ENCODE measurements at regions not wholly inside any gene's neighbourhood (a gene's known extent, or its start where the extent isn't known, plus 50 kb on each side); places are given as distances from the start of the nearest gene placed in this dataset.
"Not testable (repeated sequence)": the region's sequence is repeated elsewhere in the genome, so short reads cannot be mapped to it uniquely, and the experiment has no call there.

DNA sequence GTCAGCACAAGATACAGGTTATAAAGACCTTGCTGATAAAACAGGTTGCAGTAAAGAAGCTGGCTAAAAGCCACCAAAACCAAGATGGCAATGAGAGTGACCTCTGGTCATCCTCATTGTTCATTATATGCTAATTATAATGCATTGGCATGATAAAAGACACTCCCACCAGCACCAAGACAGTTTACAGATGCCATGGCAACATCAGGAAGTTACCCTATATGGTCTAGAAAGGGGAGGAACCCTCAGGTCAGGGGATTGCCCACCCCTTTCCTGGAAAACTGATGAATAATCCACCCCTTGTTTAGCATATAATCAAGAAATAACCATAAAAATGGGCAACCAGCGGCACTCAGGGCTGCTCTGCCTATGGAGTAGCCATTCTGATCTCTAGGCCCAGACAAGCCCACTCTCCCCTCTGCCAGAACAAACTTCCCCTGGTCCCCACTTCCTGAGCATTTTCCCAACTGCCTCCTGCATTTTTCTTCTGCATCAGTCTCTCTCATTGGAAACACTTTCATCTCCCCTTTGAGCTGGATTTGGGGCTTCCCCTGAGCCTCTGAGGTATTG, 215.3 kb upstream of the SDK2 start:
- DNase-seq, result not testable (repeated sequence)

DNA sequence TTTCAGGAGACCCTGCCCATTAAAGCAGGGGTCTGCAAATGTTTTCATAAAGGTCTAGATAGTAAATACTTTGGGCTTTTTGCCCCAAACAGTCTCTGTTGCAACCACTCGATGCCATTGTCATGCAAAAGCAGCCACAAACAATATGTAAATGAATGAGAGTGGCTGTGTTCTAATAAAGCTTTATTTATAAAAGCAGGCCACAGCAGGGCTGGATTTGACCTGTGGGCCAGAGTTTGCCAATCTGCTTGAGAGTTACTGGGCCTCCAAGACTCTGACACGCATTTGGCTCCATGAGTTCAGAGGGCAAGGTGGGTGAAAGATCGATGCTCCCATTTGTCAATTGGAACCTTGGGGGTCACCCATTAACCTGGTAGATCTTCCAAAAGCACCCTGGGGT, 217.3 kb upstream of the SDK2 start:
- DNase-seq, result no peak

DNA sequence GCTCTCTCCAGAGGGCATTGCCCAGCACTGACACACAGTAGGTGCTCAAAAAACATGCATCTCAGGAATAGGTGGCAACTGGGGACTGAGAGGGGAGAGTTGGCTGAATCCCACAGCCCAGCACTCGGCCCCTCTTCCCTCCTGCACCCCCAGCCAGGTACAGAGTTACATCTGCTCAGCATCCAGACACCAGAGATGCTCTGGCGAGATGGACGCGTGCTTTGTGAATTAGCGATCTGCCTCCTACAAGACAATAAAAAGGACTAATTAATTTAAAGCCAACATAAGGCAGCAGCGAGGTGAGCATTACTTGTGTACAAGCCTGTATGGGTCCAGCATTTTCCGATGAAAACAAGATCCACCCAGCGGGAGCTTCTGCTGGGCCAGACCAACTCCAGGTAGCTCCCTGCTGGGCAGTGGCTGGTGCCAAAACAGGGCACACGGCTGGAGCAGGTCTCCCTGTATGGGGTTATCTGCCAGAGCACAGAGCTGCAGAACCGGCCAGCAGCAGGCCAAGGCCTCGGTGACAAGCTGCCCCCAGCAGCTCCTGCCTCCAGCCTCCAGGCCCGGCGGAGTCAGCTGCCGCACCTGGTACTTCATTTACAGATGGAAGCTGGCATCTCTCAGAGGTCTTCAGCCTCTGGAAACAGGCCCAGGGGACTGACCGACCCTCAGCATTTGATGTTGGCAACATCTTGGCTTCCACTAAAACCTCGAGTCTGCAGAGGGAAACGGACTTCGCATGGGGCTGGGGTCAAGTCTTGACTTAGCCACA, 219.7 kb upstream of the SDK2 start:
- DNase-seq, result no peak

DNA sequence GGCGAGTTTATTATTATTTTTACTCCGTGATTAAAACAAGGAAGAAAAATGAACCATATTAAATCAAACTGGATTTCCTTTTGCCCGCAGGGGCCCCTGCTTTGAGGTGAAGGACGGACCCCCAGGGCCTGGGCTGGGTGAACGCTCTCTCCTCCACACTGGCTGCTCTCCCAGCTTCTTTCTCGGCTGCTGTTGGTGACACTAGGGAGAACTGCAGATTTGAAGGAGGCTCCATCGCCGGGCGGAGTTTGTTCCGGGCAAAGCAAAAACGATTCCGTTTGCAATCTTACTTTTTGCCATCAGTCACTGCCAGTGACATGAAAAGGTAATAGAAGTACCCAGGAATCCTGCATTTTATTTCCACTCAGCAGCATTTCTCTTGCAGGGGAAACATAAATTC, 221.6 kb upstream of the SDK2 start:
- no peak for DNase-seq

DNA sequence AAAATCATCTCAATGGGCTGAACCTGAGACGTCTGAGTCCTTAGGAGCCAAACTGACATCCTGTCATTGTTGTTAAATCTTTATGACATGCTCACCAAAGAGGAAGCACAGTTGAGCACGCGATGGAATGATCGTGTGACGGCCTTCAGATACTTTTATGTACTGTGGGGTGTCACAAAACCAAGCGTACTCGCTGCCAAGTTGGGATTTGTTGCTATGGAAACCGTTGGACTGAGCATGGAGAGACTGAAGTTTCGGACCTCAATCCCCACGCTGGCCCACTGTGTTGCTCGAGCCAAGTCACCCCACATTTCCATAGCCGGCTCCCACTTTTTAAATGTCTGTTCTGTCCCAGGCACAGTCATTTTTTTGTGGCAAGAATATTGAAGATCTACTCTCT, 222.8 kb upstream of the SDK2 start:
- DNase-seq, result no peak

DNA sequence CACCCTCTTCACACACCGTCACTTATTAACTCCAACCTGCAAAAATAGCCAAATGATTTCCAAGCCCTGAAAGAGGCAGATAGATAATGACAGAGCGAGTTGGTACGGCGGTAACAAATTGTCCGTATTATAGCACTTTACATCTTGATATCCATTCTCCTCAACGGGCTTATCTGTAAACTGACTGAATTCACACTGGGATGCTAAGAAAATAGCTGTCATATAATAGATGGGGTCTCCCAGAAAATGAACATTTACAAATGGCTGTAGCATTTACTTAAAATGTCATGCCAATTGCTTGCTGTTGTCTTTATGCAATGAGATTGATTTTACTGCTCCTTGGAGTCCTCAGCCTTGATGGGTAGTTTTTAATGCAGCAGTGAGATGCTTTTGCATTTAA, 225.8 kb upstream of the SDK2 start:
- DNase-seq, result no peak

DNA sequence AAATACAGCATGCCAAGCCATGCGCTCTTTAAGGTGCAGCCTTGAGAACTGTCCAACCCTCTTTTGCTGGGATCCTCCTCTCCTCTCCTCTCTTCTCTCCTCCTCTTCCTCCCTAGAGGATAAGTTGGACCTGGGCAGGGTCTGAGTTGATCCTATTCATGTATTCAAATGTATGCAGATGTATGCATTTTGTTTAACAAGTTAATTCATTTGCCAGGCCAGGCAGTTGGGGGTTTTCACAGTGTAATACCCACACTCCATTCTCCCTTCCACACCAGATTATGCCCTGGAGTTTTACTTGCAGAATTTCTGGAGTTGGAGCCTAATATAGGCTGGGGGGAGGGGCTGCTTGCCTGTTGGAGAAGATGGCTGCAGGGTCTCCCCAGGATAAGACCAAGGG, 226.2 kb upstream of the SDK2 start:
- no peak for DNase-seq

DNA sequence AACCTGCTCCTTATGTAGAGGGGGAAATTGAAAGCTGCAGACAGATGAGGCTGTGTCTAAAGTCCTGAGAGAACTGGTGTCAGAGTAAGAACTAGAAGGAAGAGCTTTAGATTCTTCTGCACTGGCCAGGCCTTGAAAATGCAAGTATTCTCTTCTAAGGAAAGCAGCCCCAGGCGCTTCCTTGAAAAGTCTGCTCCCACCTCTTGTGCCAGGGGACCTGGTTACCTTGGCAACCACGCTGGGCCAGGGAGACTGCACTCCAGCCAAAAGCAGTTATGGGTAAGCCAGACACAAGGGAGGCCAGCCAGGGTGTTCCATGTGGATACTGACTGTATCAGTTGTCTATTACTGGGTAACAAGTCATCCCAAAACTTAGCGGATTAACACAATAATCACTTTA, 228.6 kb upstream of the SDK2 start:
- DNase-seq, result no peak

DNA sequence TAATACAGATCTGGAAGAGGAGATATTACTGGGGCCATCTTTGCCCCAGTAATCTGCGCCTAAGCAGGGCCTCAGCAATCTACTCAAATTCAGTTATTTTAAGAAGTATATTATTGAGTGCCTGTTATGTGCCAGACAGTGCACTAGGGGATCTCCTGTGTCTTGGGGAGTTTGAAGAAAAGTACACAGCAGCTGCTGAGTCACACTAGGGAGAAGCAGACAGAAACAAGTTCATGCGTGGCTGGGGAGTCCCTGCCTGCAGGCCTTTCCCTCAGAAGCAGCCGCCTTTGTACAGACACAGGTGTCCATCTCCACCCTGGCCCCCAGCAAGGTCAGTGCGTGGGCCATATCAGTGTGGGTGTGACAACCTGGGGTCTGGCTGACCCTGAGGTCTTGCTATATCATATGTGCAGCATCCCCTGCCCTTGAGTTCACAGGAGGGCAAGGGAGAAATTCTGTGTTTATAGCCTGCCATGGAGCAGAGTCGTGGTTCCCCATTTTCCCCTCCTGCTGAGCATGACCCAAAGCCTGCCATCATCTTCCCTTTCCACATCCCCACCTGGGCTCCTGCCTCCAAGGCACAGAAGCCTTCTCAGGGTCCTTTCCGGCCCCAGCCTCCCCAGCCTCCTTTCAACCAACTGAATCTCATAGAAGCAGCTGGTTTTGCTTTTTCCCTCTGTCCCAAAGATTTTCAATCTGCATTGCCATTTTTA, 229.9 kb upstream of the SDK2 start:
- no peak for DNase-seq

DNA sequence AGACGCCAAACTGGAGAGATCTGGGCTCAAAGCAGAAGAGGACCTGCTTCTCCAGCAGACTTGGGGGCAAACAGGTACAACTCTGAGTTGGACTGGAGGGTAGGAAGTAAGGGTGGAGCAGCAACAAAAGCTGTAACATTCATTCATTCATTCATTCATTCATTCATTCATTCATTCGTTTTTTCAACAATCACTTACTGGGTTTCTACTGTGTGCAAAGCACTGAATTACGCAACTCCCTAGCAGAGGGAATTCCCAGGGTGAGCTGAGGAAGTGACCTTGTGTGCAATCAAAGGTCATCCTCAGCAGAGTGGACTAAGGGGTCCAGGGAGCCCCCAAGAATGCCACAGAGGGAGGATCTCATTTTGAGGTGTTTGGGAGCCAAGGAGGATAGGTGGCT, 231.1 kb upstream of the SDK2 start:
- DNase-seq, result no peak

DNA sequence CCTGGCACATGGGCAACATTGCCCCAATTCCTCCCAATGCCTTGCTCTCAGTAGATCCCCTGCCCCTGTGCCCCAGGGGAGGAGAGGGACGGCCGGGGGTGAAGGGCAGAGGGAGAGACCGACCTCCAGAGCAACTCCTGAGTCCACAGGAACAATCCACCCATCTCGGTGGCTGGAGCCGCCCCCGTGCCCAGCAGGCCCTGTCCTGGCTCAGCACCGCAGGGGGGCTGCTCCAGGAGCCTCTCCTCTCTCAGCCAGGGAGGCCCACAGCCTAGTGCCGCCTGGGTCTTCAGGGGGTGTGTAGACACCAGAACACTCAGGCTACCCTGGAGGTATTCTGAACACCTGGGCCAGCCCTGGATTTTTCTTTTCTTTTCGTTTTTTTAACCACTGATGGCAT, 233.7 kb upstream of the SDK2 start:
- DNase-seq, result no peak

DNA sequence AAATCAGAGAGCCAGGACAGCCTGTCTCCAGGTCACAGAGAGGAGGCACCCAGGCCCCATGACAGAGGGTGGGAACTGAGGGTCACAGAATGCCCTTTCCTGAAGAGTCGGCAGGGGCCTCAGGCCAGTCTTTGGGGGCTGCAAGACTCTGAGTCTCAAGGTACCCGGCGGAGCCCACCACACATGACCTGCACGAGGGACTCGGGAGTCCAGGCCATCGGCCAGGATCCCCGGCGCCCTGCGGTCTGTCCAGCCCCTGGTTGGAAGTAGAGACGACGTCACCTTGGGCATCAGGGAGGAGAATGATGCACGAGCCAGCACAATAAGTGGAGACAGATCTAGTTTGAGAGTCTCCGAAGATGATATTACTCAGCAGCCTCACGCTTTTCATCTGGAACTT, 234.7 kb upstream of the SDK2 start:
- no peak for DNase-seq

DNA sequence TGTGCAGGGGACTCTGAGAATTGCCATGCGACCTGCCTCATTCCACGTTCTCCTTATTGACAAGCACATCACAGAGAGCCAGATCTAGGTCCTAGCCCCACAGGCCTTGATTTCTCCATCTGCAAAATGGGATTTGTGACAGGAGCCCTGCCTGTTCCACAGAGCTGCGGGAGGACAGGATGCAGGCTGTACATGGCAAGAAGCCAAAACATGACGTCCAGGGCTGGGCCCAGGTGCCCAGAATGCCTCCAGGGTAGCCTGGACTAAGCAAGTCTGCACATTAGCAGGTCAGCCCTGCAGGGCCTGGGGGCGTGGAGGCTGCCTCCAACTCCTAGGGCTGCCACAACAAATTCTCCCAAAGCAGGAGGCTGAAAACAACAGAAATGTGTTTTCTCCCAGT, 235.7 kb upstream of the SDK2 start:
- no peak for DNase-seq

DNA sequence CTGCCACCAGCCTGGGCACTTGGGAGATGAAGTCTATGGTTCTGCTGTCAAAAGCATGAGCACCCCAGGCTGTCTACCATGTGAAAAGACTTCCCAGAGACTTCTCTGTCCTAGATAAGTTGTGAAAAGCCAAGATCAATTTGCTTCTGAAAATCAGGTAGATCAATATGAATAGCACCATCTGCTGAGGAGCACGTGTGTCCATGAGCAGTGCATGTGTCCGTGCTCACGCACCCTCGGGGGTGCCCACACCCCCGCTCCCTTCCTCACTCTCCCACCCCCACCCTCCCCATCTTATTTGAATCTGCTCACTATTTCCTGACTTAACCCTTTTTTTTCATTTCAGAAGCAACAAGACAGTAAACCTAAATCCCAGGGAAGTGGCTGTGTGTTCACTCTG, 238.3 kb upstream of the SDK2 start:
- no peak for DNase-seq

DNA sequence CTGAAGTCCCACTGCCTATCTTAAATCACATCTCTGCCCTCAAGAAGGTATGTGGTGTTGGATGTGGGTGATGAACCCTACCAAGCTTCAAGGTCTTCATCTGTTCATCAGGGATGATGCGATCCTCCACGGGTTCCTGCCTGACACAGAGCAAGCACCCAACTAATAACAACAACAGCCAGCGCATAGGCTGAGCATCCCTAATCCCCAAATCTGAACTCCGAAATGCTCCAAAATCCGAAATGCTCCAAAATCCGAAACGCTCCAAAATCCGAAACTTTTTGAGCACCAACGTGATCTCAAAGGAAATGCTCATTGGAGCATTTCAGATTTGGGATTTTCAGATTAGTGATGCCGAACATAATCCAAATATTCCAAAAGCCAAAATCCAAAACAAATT, 238.9 kb upstream of the SDK2 start:
- DNase-seq, result no peak

DNA sequence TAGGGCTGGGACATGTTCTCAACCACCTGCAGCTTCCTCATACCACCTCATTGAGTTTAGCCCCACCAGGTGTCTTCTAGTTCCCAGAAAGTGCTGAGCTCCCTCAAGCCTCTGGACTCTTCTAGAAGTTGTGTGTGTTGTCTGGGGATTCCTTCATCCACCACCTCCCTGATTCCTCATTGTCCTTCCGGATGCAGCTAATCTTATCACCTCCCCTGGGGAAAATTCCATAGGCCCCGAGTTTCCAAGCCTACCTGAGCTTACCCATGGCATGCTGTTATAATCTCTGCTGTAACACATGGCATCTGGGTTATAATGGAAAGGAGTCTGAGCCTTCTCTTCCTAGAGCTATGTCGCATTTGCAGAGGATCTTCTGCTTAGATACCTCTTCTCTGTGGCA, 243.5 kb upstream of the SDK2 start:
- no peak for DNase-seq

DNA sequence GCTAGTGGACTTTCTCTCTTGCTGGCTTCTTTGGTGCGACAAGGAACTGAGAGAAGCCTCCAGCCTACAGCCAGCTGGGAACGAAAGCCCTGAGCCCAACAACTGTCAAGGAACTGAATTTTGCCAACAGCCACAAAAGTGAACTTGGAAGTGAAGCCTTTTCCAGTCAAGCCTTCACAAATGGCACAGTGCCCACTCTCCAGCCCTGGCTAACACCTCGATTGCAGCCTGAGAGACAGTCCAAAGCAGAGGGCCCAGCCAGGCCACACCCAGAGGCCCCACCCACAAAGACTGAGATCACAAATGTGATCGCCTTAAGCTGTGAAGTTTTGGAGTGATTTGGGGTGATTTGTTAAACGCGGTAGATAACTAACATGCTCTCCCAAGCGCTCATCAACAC, 244.6 kb upstream of the SDK2 start:
- DNase-seq, result no peak

DNA sequence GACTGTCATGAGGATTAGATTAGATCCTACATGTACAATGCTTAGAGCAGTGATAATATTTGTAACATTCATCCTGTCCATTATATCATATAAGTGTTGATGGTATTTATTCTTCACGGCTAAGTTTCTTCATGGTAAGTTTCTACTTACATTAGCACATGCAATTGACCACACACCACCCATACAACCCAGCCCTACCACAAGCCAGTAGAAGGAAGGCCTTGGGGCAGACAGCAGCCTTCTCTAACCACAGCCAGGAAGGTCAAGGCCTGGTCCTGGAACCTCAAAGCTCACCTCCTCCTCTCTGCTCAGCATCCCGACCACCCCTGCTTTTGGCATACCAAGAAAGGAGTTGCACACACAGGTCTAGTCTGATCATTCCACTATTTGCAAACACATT, 245.2 kb upstream of the SDK2 start:
- no peak for DNase-seq

DNA sequence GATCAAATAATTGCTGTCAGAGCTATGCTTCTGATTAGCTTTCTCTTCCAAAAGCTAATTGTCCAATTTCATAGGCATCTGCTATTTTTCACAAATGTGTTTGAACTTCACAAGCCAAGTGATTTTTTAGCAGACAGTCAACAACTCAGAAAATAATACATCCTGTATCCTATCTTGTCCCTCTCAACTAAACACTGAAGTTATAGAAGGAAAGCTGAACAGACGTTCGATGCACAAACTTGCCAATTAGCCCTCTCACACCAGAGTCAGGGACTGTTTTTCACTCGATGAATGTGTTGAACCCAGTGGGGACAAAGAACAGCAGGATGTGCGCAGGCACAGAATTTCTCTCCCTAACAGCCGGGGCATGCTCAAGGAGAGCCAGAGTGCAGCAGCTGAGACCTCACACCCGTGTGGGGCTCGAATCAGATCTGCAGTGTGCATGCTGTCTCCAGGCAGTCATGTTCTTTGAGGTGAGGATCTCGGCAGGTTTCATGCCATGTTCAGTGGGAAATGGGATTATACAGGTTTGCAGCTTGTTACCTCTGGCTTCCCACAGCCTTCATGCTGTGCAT, 246.7 kb upstream of the SDK2 start:
- no peak for DNase-seq

DNA sequence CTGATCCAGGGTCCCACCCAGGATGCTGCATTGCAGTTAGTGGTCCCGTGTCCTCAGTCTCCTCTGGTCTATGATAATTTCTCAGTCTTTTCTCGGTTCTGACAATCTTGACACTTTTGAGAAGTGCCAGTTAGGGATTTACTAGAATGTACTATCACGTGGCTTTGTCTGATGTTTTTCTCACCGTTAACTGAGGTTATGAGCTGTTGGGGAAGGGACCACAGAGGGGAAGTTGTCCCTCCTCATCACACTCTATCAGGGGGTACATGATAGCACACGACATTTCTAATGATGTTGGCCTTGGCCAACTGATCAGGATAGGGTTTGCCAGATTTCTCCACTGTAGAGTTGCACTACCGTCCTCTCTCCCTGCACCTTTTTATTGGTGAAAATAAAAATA, 250.9 kb upstream of the SDK2 start:
- no peak for DNase-seq

DNA sequence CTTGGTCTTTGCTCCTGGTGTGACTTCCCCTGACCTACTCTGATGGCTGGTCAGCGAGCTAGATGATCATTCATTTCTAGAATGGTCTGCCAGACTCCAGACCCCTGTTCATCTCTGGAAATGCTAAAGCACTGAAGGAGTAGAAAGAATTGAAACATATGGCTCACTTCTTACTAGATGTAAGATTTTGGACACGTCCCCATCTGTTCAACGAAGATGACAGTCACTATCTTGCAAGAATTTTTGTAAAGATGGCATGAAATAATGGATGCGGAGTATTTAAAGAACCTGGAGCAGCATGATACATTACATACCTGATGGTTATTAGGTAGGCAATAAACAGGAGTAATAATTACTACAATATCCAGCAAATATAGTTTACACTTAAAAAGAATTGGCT, 252.7 kb upstream of the SDK2 start:
- DNase-seq, result no peak

DNA sequence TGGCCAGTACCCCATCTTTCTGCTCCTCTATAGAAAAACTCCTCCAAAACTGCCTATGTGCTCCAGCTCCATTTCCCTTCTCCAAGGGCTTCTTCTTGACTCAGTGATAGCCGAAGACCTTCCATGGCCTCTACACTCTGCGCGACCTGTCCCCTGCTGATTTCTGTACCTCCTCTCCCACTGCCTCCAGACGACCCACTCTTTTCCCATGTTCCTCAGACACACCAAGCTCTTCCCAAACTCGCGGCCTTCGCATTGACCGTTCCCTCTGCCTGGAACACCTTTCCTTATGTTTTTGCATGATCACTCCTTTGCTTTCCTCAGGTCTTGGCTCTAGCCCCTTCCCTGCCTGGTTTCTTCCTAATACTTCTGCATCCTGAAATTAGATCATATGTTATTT, 255.6 kb upstream of the SDK2 start:
- DNase-seq, result no peak

DNA sequence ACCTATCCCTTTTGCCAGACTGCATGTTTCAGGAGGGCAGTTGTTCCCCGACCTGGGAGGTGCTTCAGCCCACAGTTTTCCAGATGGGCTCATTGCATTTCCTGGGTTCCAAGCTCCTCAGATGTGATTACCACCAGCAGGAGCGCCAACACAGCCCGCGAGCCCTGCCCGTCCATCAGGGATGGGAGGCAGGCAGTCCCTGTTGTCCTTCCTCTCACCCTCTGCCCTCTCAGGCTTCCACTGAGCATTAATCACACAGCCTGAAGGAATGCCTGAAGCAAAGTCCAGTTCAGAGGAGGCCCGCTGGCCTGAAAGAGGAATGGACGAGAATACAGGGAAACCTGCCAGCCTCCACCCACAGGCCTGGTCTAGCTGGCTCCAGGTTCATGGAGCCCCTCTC, 256.3 kb upstream of the SDK2 start:
- DNase-seq, result no peak

DNA sequence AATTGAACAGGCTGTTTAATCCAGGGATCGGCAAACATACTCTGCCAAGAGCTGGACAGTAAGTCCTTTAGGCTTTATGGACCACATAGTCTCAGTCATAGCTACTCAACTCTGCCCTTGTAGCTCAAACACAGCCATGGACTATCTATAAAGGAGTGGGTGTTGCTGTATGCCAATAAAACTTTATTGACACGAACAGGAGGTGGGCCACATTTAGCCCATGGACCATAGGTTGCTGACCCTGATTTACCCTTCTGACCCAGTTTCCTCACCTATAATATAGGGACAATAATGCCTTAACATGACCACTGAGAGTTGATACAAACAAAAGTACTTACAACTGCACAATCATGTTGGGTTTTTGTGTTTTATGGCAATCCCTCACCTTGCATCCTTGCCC, 257.0 kb upstream of the SDK2 start:
- DNase-seq, result no peak

Measured in HCEC 1CT (cell line).